GM19395 (cell line): ENCODE measurements at regions not wholly inside any gene's neighbourhood (a gene's known extent, or its start where the extent isn't known, plus 50 kb on each side); places are given as distances from the start of the nearest gene placed in this dataset.
"Not testable (repeated sequence)": the region's sequence is repeated elsewhere in the genome, so short reads cannot be mapped to it uniquely, and the experiment has no call there.

ENCODE experiments used
- ATAC-seq: cut with Tn5 transposase; IDR thresholded peaks from one replicate; pipeline ENCODE4 v1.9.1; 2021; ENCODE audit warnings: mild to moderate bottlenecking, moderate library complexity; ENCODE audit not compliant: unreplicated experiment

DNA sequence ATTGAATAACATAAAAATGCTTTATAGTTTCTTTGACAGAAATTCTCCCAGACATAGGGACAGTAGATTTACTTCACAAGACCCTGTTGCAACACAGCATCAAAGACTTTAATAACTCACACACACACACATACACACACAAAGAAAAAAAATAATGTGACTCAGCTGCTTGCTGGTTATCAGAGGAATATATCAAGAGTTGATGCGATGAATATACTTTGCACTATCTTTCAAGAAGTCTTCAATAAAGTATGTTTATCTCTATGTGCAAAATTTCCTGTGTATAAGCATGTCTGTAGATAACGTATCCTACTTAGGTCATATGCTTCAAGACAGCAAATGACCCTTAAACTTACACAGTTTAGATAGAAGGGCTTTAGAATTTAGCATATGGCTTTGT, 243.1 kb downstream of the ARL4A start:
- no peak for ATAC-seq

DNA sequence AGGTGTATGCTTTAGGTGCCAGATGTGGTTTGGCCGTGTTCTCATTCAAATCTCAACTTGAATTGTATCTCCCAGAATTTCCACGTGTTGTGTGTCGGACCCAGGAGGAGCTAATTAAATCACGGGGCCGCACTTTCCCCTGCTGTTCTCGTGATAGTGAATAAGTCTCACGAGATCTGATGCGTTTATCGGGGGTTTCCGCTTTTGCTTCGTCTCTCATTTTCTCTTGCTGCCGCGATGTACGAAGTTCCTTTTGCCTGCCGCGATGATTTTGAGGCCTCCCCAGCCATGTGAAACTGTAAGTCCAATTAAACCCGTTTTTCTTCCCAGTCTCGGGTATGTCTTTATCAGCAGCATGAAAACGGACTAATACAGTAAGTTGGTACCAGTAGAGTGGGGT, 244.0 kb downstream of the ARL4A start:
- not testable (repeated sequence) for ATAC-seq

- ATAC-seq = no peak
These were observed 252.3 kb downstream of the ARL4A start for GRCh38 chr7:12939694-12940093.

DNA sequence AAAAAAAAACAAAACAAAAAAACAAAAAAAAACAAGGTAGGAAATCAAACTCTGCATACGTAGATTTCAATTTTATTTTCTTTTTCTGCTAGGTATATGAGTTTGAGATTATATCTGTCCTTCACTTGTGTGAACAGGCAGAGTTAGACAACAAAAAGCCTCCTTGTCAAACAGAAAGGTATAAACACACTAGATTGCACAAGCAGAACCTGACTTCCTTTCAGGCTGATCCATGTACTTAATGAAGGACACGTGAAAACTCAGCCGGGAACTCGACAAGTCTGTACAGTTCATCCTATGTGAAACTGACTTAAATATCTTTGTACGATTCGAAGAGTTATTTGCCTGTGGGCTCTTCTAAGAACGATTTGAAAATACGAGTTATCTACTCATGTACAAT, 254.1 kb downstream of the ARL4A start:
- ATAC-seq = no peak

- ATAC-seq = no peak
These were observed 255.2 kb downstream of the ARL4A start for GRCh38 chr7:12942609-12943008.

DNA sequence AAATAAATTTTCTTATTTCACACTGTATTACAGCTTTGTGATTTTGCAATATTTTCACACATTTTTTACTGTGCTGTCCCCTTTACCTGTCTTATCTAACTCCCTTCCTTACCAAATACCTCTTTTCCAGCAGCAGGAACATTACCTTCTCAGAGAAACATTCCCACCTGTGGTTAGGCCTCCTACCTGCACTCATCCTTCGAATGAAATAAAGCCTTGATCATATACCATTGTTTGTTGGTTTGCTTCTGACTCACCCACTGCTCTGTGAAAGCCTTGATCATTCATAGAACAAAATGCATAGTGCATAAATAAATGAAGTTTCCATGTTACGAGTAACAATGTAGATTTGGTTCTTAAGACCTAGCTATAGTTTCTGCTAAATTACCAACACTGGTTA, 256.3 kb downstream of the ARL4A start:
- ATAC-seq = no peak

DNA sequence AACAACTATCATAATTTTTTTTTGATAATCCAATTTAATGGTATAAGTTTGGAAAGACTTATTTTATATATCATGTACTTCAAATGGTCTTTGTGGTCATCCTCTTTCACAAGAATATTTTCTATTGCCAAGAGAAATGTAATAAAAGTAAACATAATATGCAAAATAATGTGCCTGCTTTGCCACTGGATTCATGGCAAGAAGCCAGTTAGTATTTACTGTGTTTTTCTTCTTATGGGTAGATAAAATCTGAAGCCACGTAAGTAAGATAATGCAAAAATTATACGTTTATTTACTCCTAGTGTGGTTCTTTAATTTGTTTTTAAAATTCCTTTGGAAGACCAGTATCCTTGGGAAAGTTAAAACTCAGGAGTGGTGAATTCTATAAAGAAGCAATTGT, 258.5 kb downstream of the ARL4A start:
- no peak for ATAC-seq

DNA sequence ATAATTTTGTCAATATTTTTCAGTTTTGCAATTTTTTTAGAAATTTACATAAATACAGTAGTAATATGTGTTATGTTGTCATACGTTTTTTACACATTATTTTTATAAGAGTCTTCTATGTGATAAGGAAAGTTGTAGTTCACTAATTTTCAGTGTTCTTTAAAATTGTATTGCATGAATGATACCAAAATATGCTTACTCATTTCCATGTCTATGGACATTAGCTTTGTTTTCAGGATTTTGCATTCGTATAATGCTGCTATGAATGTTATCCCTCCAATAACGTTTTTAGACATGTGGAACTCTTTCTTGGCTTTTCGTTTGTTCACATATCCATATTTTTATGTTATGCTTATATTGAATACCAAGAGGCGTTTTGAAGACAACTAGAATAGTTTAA, 260.0 kb downstream of the ARL4A start:
- no peak for ATAC-seq

DNA sequence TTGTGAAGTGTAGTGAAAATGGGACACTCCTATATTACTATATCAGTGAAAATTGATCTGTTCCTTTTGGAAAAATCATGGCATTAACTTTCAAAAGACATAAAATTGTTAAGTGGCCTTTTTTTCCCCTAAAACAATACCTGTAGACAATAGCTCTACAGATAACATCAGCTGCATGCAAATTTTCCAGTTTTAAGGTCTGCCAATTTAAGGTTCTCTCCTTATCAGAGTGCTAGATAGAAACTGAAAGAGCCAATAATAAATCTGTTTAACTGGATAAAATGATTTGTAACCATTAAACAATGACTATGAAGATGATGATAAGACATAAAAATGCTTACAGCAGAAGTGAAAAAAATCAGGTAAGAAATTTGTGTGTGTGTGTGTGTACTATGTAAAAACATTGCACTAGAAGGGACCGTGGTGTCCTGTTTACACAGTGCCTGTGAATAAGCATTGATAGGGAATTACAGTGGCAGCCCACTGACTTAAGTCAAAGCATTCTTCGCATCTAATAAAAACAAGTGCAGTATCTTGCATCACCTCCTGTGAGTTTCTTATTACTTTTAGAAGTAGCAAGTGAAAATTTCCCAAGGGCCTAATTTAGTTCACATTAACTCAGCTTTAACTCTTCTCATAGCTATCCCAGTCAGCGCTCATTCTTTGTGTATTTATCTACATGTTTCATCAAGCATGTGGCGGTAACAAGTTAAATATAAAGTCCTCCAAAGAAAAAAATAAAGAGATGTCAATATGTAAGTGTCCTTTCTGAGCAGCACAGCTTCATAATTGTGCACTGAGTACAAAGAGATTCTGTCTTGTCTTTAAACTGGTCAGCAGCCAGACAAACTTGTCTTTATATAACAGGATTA, 261.9 kb downstream of the ARL4A start:
- no peak for ATAC-seq

GRCh38 chr7:12951397-12951801, 264.0 kb downstream of the ARL4A start:
- no peak for ATAC-seq

GRCh38 chr7:12954380-12955033, 267.1 kb downstream of the ARL4A start:
- no peak for ATAC-seq

GRCh38 chr7:12957487-12957886, 270.1 kb downstream of the ARL4A start:
- no peak for ATAC-seq

DNA sequence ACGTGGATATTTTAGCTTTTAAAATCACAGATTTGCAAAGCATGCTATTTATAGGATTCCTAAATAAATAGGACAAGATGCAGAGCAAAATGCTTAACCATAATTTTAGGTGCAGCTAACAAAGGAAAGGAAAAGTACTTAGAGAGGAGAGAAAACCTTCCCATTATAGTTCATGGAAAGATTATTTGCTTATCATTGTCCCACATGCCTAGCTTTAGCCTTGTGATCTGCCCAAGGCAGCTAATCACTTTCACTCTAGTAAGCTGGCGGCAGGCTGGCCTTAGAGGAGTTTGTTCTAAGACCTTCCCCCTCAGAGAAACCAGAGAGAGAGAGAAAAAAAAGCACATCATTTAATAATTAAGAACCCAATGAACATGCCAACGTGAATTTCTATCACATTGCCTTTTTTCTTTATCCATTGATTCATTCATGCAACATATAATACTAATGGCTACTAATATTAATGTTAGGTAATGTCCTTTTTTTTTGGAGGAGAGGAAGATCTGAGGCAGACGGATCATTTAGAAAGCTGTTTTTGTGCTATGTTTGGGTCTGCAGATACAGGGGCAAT, 274.6 kb downstream of the ARL4A start:
- no peak for ATAC-seq

DNA sequence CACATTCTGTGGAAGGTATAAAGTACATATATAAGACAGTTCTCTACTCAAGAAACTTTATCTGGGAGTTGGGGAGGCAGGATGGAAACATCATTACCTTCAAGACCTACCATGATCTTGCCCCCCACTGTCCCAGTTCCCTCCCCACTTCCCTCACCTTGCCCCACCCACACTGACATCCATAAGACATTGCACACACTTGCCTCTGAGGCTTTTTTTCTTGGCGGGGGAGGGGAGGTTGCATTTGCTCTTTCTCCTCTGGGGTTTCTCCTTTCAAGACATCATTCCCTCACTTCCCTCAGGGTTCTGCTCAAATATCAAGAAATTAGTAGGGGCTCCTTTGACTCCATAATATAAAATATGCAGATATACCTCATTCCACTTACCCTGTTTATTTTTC, 276.0 kb downstream of the ARL4A start:
- ATAC-seq = no peak

DNA sequence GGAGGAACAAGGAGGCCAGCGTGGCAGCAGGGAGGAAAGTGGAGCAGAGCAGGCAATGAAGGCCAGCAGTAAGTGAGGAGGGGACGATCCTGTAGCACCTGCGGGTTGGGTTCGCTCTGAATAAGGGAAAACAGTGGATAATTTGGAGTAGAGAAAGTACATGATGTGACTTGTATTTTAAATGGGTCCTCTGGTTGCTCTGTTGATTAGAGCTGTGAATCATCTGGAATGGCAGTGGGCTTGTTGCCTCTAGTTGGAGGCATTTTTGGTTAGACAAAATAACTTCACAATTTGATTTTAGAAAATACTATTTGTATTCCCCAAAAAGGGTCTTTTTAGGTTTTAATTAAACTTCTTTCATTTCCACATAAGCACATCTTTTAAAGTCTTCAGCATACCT, 277.4 kb downstream of the ARL4A start:
- no peak for ATAC-seq

- ATAC-seq = no peak
These were observed 278.3 kb downstream of the ARL4A start for GRCh38 chr7:12965767-12966166.

GRCh38 chr7:12967322-12967721, 279.9 kb downstream of the ARL4A start:
- ATAC-seq = no peak

DNA sequence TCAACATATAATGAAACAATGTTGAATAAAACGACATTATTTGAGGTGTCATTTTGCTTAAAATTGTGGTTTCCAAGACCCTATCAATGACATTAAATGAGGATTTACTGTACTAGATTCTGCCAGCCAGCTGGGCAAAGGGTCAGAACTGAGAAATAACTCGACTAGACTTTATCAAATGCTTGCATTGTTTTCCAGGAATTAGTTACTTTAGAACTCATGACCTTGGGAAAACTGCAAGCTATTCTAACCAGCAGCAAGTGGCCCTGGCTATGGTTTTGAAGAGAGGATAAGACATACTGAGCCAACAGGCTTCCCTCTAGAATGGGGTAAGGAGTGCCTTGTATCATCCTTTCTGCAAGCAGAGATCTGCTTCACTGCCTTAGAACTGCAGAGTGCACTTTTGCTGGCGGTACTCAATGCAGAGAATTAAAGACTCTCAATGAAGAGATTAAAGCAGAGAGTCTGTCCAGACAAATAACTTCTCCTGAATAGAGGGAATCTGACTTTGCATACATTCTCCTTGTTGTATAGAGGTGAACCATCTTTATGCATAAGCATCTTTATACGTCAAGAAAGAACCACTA, 281.5 kb downstream of the ARL4A start:
- no peak for ATAC-seq

DNA sequence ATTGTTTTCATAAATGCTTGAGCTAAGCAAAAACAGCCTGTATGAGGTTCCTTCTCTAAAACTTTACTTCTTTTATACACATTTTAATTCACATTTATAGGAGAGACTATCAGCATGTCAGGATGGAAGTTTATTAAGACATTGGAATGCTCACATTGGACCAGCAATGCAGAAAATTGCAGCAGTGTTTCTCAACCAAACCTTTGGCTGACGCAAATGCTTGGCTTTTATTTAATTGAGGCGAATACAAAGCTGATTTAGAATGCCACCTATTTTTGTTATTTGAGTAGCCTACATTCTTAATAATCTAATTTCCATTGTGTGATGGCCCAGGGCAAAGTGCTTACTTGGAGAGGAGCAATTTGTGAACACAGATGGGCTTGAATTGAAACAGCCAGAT, 283.2 kb downstream of the ARL4A start:
- no peak for ATAC-seq

GRCh38 chr7:12974451-12975166, 287.2 kb downstream of the ARL4A start:
- ATAC-seq = no peak

GRCh38 chr7:12975412-12975811, 288.0 kb downstream of the ARL4A start:
- ATAC-seq = no peak
